Keratinocyte (primary cell): ENCODE measurements at regions not wholly inside any gene's neighbourhood (a gene's known extent, or its start where the extent isn't known, plus 50 kb on each side); places are given as distances from the start of the nearest gene placed in this dataset.

Source experiments
- DNase-seq: peaks from one replicate; pipeline ENCODE4 v3.0.0-alpha.2; 2011; ENCODE audit warnings: low read depth, missing footprints, low spot score
- FAIRE-seq: peaks from 2 replicates; lab custom pipeline; 2011; peaks lifted over from hg19 to GRCh38; lab: Jason Lieb, UNC
- H2AFZ ChIP-seq: 2 replicates; pipeline ENCODE4 v1.6.0; 2012; ENCODE audit warnings: low read length, control low read depth, inconsistent platforms; ENCODE audit not compliant: control insufficient read depth
- H3K27ac ChIP-seq: 2 replicates; pipeline ENCODE4 v1.5.1; 2011; ENCODE audit warnings: low read length; ENCODE audit not compliant: control insufficient read depth, insufficient read depth
- H3K27me3 ChIP-seq: 3 replicates; pipeline ENCODE4 v1.6.0; 2011; ENCODE audit warnings: low read length; ENCODE audit not compliant: control insufficient read depth, insufficient read depth; ENCODE audit errors: extremely low read depth
- H3K36me3 ChIP-seq, 2 experiments: 2 replicates in 1 of 2; 3 replicates in 1 of 2; pipeline ENCODE4 v1.5.1; 2011; ENCODE audit warnings: low read length in 2 of 2, mild to moderate bottlenecking in 1 of 2; ENCODE audit not compliant: control insufficient read depth in 2 of 2, insufficient read depth in 2 of 2; ENCODE audit errors: extremely low read depth in 1 of 2
- H3K4me1 ChIP-seq: 3 replicates; pipeline ENCODE4 v1.5.1; 2011; ENCODE audit warnings: low read length; ENCODE audit not compliant: control insufficient read depth, insufficient read depth; ENCODE audit errors: extremely low read depth
- H3K4me2 ChIP-seq: 3 replicates; pipeline ENCODE4 v1.6.0; 2011; ENCODE audit warnings: low read depth, low read length; ENCODE audit not compliant: control insufficient read depth, insufficient read depth; ENCODE audit errors: extremely low read depth
- H3K4me3 ChIP-seq, 3 experiments: fragments of 200-600 bp in 1 of 3; sonication (generic) in 1 of 3; 2 replicates in 2 of 3; 3 replicates in 1 of 3; pipeline ENCODE4 v1.5.1; 2011 to 2016; ENCODE audit warnings: low read length in 3 of 3, mild to moderate bottlenecking in 3 of 3, control low read depth in 2 of 3, inconsistent platforms in 1 of 3, low read depth in 1 of 3, mixed read lengths in 1 of 3, mixed run types in 1 of 3, moderate library complexity in 1 of 3; ENCODE audit not compliant: control insufficient read depth in 2 of 3, insufficient read depth in 2 of 3; ENCODE audit errors: extremely low read depth in 1 of 3
- H3K79me2 ChIP-seq: 2 replicates; pipeline ENCODE4 v1.6.0; 2012; ENCODE audit warnings: low read length; ENCODE audit not compliant: control insufficient read depth, insufficient read depth
- H3K9ac ChIP-seq: 3 replicates; pipeline ENCODE4 v1.6.0; 2011; ENCODE audit warnings: low read length; ENCODE audit not compliant: control insufficient read depth, insufficient read depth; ENCODE audit errors: extremely low read depth
- H3K9me1 ChIP-seq: 3 replicates; pipeline ENCODE4 v1.6.0; 2011; ENCODE audit warnings: low read length; ENCODE audit not compliant: control insufficient read depth, insufficient read depth; ENCODE audit errors: extremely low read depth
- H3K9me3 ChIP-seq: 2 replicates; pipeline ENCODE4 v1.5.1; 2012; ENCODE audit warnings: low read depth, low read length; ENCODE audit not compliant: control insufficient read depth
- H4K20me1 ChIP-seq: 3 replicates; pipeline ENCODE4 v1.6.0; 2011; ENCODE audit warnings: low read length; ENCODE audit not compliant: control insufficient read depth, insufficient read depth; ENCODE audit errors: extremely low read depth
- CTCF ChIP-seq, 3 experiments: IDR thresholded peaks in 1 of 3; conservative IDR thresholded peaks in 1 of 3; optimal IDR thresholded peaks in 1 of 3; 2 replicates in 2 of 3; 3 replicates in 1 of 3; pipeline versions ENCODE3 to v1.5.1; 2011; ENCODE audit warnings: low read length in 3 of 3, mild to moderate bottlenecking in 3 of 3, moderate library complexity in 2 of 3, control low read depth in 1 of 3, inconsistent platforms in 1 of 3; ENCODE audit not compliant: insufficient read depth in 2 of 3; ENCODE audit errors: extremely low read depth in 1 of 3
- EZH2 ChIP-seq: IDR thresholded peaks from one replicate; pipeline ENCODE4 v1.6.1; 2012; ENCODE audit warnings: inconsistent platforms, mild to moderate bottlenecking, low read length, moderate library complexity
- dilution Hi-C: fragments of 300-500 bp; cut with MboI; formaldehyde crosslinking; loops from one replicate; pipeline ENCODE4 v1.7.0; 2020; ENCODE audit warnings: low sequenced_read_pairs; ENCODE audit not compliant: extremely low pct_ligation_motif_present

DNA sequence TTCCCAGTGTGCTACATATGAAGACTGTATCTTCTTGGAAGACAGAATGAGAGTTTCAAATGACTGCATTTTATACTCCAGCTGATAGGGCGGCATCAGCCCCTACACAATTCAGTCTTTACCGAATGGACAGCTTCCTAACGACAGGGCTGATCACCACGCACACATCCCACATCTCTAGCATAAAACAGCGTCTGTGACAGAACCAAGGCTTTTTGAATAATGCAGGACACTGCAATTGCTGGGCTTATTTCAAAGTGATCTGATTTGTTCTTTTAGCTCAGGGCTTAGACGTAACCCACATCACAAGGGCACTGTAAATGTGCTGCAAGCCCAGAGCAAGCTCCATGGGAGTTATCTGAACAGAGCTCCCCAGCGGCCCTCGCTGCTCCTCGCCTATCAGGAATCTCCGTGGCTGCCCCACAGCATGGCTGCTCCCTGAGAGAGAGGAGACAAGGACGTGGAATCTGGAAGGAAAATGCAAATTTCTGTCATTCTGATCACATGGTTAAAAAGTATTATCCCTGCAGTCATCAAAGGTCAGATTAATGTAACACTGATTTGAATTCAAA, 158.5 kb upstream of the ALKAL2 start:
- FAIRE-seq (no peak), DNase-seq (no peak)
- Histone ChIP-seq H3K27me3 (no peaks in the 10 kb centered on the region), H3K36me3 (no peaks in the 10 kb centered on the region), H3K4me1 (no peaks in the 10 kb centered on the region), H3K27ac (no peak overlapping the region), H3K9me3 (peaks cover 2% of the 10 kb centered on the region), H2AFZ (no peak overlapping the region), H3K9ac (no peak overlapping the region), H4K20me1 (no peaks in the 10 kb centered on the region), H3K79me2 (no peaks in the 10 kb centered on the region), H3K4me3 (no peak overlapping the region), H3K4me2 (no peak overlapping the region), H3K9me1 (no peaks in the 10 kb centered on the region)
- TF ChIP-seq EZH2 (no peak), CTCF (optimal IDR thresholded peaks at IDR 0.05 in 1 of 3, IDR thresholded peaks at IDR 0.05 in 1 of 3, conservative IDR thresholded peaks at IDR 0.05 in 1 of 3; ENCODE audit: extremely low read depth in 1 of 3, insufficient read depth in 2 of 3, low read length in 3 of 3) (no peak)
- dilution Hi-C loops: no loop called here

DNA sequence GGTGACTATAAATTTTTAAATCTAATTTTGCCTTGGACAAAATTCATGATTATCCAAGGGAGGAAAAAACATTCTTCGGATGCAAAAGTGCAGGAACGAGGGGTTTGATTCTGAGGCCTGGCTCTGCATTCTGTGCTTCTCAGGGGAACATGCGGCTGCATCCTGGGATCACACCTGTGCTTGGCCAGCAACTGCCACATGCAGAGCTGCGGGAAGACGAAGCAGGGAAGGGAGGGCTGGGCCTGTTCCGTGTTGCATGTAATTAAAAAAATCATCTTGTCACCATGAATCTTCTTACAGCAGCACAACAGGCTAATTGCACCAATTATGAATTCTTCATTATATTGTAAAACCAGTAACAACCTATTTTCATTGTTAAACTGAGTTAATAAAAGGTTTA, 158.0 kb upstream of the ALKAL2 start:
- Histone ChIP-seq H3K4me1 (no peaks in the 10 kb centered on the region), H3K4me2 (no peak overlapping the region), H3K36me3 (no peaks in the 10 kb centered on the region), H3K4me3 (no peak overlapping the region), H2AFZ (no peak overlapping the region), H3K9me1 (no peaks in the 10 kb centered on the region), H3K27ac (no peak overlapping the region), H3K79me2 (no peaks in the 10 kb centered on the region), H3K9me3 (peaks cover 2% of the 10 kb centered on the region), H3K9ac (no peak overlapping the region), H4K20me1 (no peaks in the 10 kb centered on the region), H3K27me3 (no peaks in the 10 kb centered on the region)
- DNase-seq: no peak
- dilution Hi-C loops: no loop called here
- no peak for TF ChIP-seq EZH2
- TF ChIP-seq CTCF (optimal IDR thresholded peaks at IDR 0.05 in 1 of 3, IDR thresholded peaks at IDR 0.05 in 1 of 3, conservative IDR thresholded peaks at IDR 0.05 in 1 of 3; ENCODE audit: extremely low read depth in 1 of 3, insufficient read depth in 2 of 3, low read length in 3 of 3): no peak
- FAIRE-seq: no peak
